Hepatocyte (in vitro differentiated cells): ENCODE measurements at regions not wholly inside any gene's neighbourhood (a gene's known extent, or its start where the extent isn't known, plus 50 kb on each side); places are given as distances from the start of the nearest gene placed in this dataset.

Source experiments
- EZH2 ChIP-seq: fragments of 200-600 bp; sonication (generic); IDR thresholded peaks from 2 replicates; pipeline ENCODE4 v1.6.1; 2016; ENCODE audit warnings: antibody characterized with exemption, mild to moderate bottlenecking, borderline replicate concordance
- EZH2phosphoT487 ChIP-seq: fragments of 200-600 bp; sonication (generic); IDR thresholded peaks from one replicate; pipeline ENCODE4 v1.6.1; 2018; ENCODE audit warnings: antibody characterized with exemption, mild to moderate bottlenecking, low read depth, moderate library complexity; ENCODE audit not compliant: unreplicated experiment, severe bottlenecking
- TF ChIP-seq, protein P1 (sequence below): fragments of 200-600 bp; sonication (generic); IDR thresholded peaks from 2 replicates; pipeline ENCODE4 v1.5.1; 2016; ENCODE audit warnings: antibody characterized with exemption, mild to moderate bottlenecking; ENCODE audit not compliant: poor library complexity

- TF ChIP-seq EZH2phosphoT487 (no peak), EZH2 (no peak)
- TF ChIP-seq, protein P1, sequence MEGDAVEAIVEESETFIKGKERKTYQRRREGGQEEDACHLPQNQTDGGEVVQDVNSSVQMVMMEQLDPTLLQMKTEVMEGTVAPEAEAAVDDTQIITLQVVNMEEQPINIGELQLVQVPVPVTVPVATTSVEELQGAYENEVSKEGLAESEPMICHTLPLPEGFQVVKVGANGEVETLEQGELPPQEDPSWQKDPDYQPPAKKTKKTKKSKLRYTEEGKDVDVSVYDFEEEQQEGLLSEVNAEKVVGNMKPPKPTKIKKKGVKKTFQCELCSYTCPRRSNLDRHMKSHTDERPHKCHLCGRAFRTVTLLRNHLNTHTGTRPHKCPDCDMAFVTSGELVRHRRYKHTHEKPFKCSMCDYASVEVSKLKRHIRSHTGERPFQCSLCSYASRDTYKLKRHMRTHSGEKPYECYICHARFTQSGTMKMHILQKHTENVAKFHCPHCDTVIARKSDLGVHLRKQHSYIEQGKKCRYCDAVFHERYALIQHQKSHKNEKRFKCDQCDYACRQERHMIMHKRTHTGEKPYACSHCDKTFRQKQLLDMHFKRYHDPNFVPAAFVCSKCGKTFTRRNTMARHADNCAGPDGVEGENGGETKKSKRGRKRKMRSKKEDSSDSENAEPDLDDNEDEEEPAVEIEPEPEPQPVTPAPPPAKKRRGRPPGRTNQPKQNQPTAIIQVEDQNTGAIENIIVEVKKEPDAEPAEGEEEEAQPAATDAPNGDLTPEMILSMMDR, result no peak
Measured at GRCh38 chr1:78229344-78229743, 183.6 kb downstream of the GIPC2 start.
